ENCODE measurements at regions not wholly inside any gene's neighbourhood (a gene's known extent, or its start where the extent isn't known, plus 50 kb on each side); places are given as distances from the start of the nearest gene placed in this dataset.

GRCh38 chr5:172505403-172505759, 51.1 kb upstream of the SH3PXD2B start:
- in situ Hi-C loops (cut with MboI) (no loop called here), intact Hi-C loops (cut with micrococcal nuclease; ENCODE audit: unreplicated experiment) (no loop called here)
- Histone ChIP-seq H3K27me3 (replicated peaks in 1 of 2; ENCODE audit: control insufficient read depth in 2 of 2, insufficient read depth in 2 of 2, low read length in 1 of 2) (peaks cover 0 to 3% of the 10 kb centered on the region in 2 experiments; a peak in 1 of 4 replicates), H3K4me1 (ENCODE audit: control insufficient read depth, insufficient read depth, low read length) (no peaks in the 10 kb centered on the region), H2AFZ (ENCODE audit: control insufficient read depth, low read depth, low read length) (no peak overlapping the region), H3K27ac (ENCODE audit: control insufficient read depth, insufficient read depth) (no peak overlapping the region), H3K36me3 (ENCODE audit: control insufficient read depth in 2 of 2, insufficient read depth in 2 of 2, low read length in 1 of 2) (no peaks in the 10 kb centered on the region), H3K9me3 (replicated peaks; ENCODE audit: control insufficient read depth, insufficient read depth, low read length) (no peaks in the 10 kb centered on the region), H3K79me2 (ENCODE audit: control insufficient read depth, insufficient read depth, low read length) (no peaks in the 10 kb centered on the region), H3K4me3 (no peak overlapping the region), H3K9ac (ENCODE audit: control insufficient read depth, insufficient read depth, low read length) (no peak overlapping the region), H4K20me1 (ENCODE audit: control insufficient read depth, insufficient read depth) (no peaks in the 10 kb centered on the region), H3K4me2 (ENCODE audit: control insufficient read depth, insufficient read depth) (no peak overlapping the region)
- RAD21 ChIA-PET (ENCODE audit: unreplicated experiment), result no interaction called here
- no peak for ATAC-seq
- WGBS (ENCODE audit: insufficient coverage, insufficient replicate concordance, low lambda C conversion rate, missing lambda C conversion rate), result 47% methylated on average over 8 of the region's 8 CpGs
- FAIRE-seq, result no peak
- no peak for DNase-seq (ENCODE audit: low read depth, low spot score)
- POLR2A ChIA-PET, result no interaction called here
- no TSS peak for BruUV-seq (replicated peaks)
- CTCF ChIA-PET, result no interaction called here
- TF ChIP-seq POLR2AphosphoS5 (IDR thresholded peaks at IDR 0.05; ENCODE audit: low read length) (no peak), NBN (IDR thresholded peaks at IDR 0.05) (no peak)
- SMC1A ChIA-PET (ENCODE audit: uncharacterized antibody, unreplicated experiment), result no interaction called here

- ATAC-seq, result no peak
- FAIRE-seq, result no peak
- in situ Hi-C loops (cut with MboI), result no loop called here
- Histone ChIP-seq H4K20me1 (ENCODE audit: control insufficient read depth, insufficient read depth) (no peaks in the 10 kb centered on the region), H3K36me3 (ENCODE audit: control insufficient read depth in 2 of 2, insufficient read depth in 2 of 2, low read length in 1 of 2) (no peaks in the 10 kb centered on the region), H3K4me2 (ENCODE audit: control insufficient read depth, insufficient read depth) (no peak overlapping the region), H3K27ac (ENCODE audit: control insufficient read depth, insufficient read depth) (no peak overlapping the region), H3K4me3 (no peak overlapping the region), H3K79me2 (ENCODE audit: control insufficient read depth, insufficient read depth, low read length) (no peaks in the 10 kb centered on the region), H3K4me1 (ENCODE audit: control insufficient read depth, insufficient read depth, low read length) (no peaks in the 10 kb centered on the region), H3K9me3 (replicated peaks; ENCODE audit: control insufficient read depth, insufficient read depth, low read length) (no peaks in the 10 kb centered on the region), H3K9ac (ENCODE audit: control insufficient read depth, insufficient read depth, low read length) (no peak overlapping the region), H3K27me3 (replicated peaks in 1 of 2; ENCODE audit: control insufficient read depth in 2 of 2, insufficient read depth in 2 of 2, low read length in 1 of 2) (peaks cover 0 to 3% of the 10 kb centered on the region in 2 experiments; a peak in 1 of 4 replicates), H2AFZ (ENCODE audit: control insufficient read depth, low read depth, low read length) (no peak overlapping the region)
- ChIA-PET RAD21 (ENCODE audit: unreplicated experiment) (no interaction called here), POLR2A (no interaction called here), SMC1A (ENCODE audit: uncharacterized antibody, unreplicated experiment) (no interaction called here), CTCF (interaction anchor here (0.8 kb wide), 1 partner anchor 53 kb away, joined by 3 read pairs; no protein-coding TSS in a partner anchor)
- intact Hi-C loops (cut with micrococcal nuclease; ENCODE audit: unreplicated experiment), result no loop called here
- no TSS peak for BruUV-seq (replicated peaks)
- DNase-seq (ENCODE audit: low read depth, low spot score), result no peak
- 12% methylated on average over 4 of the region's 4 CpGs for WGBS (ENCODE audit: insufficient coverage, insufficient replicate concordance, low lambda C conversion rate, missing lambda C conversion rate)
- TF ChIP-seq SUPT20H (IDR thresholded peaks at IDR 0.05; ENCODE audit: borderline replicate concordance, control insufficient read depth, low read depth, low read length) (no peak), EGR1 (IDR thresholded peaks at IDR 0.05; ENCODE audit: borderline replicate concordance in 1 of 2, low read depth in 2 of 2, low read length in 2 of 2) (no peak), USF1 (IDR thresholded peaks at IDR 0.05; ENCODE audit: borderline replicate concordance, extremely low read length, insufficient read depth, low read depth, low read length) (no peak), CREB1 (IDR thresholded peaks at IDR 0.05; ENCODE audit: low read depth) (no peak), ESRRA (IDR thresholded peaks at IDR 0.05; ENCODE audit: low read length) (no peak), MXI1 (IDR thresholded peaks at IDR 0.05; ENCODE audit: low read depth, low read length) (no peak), MTA3 (IDR thresholded peaks at IDR 0.05; ENCODE audit: borderline replicate concordance, low read length) (no peak), CEBPB (IDR thresholded peaks at IDR 0.05; ENCODE audit: borderline replicate concordance in 1 of 2, low read depth in 2 of 2, low read length in 2 of 2) (no peak), ZNF687 (IDR thresholded peaks at IDR 0.05) (no peak)
These were observed 50.5 kb upstream of the SH3PXD2B start for GRCh38 chr5:172504701-172505402.

Data from GM12878 (cell line).